Mononuclear cell (primary cell): ENCODE measurements at regions not wholly inside any gene's neighbourhood (a gene's known extent, or its start where the extent isn't known, plus 50 kb on each side); places are given as distances from the start of the nearest gene placed in this dataset.

ENCODE experiments used
- H3K27me3 ChIP-seq: 2 replicates; pipeline ENCODE4 v1.6.0; 2011; ENCODE audit warnings: low read length, control low read depth; ENCODE audit not compliant: insufficient read depth
- H3K4me1 ChIP-seq: 2 replicates; pipeline ENCODE4 v1.5.1; 2011; ENCODE audit warnings: mild to moderate bottlenecking, low read length, control low read depth; ENCODE audit not compliant: insufficient read depth
- H3K4me3 ChIP-seq: 2 replicates; pipeline ENCODE4 v1.5.1; 2011; ENCODE audit warnings: mild to moderate bottlenecking, low read length, moderate library complexity
- H3K9me3 ChIP-seq: 2 replicates; pipeline ENCODE4 v1.5.1; 2011; ENCODE audit warnings: low read depth, mild to moderate bottlenecking, control low read depth, low read length

GRCh38 chr10:78146200-78146599, 112.5 kb downstream of the RPS24 start:
- Histone ChIP-seq H3K4me3 (no peak overlapping the region), H3K4me1 (no peaks in the 10 kb centered on the region), H3K27me3 (no peaks in the 10 kb centered on the region), H3K9me3 (no peaks in the 10 kb centered on the region)

GRCh38 chr10:78147202-78147601, 113.5 kb downstream of the RPS24 start:
- Histone ChIP-seq H3K4me1 (no peaks in the 10 kb centered on the region), H3K9me3 (no peaks in the 10 kb centered on the region), H3K27me3 (no peaks in the 10 kb centered on the region), H3K4me3 (no peak overlapping the region)

DNA sequence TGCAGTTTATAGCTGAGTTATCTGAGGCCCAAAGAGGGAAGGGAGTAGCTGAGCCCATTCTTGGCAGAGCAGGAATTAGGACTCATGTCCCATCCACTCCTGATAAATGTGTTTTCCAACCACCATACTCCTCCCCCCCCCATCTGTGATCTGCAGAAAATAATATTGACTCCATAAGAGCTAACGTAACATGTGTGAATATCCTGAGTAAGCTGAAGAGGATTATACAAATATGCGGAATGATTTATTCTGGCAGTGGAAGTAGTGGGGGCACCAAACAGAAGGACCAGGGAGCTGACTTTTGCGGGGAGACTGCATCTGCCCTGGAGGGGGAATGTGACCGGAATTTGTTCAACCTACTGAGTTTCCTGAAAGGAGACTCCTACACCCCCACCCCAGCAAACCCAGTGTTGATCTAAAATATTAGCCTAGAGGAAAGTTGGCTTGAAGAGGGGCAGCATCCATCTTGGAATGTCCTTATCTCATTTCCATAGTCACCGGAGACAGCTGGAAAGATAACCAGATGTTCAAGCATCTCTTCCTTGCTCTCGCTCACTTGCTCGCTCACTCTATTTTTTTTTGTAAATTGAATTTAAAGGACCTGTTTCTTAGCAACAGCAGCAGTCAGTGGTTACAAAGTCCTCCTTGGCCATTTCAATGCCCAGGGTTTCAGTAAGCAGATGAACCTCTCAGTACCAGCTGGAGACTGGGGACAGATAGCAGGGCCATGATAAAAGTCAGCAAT, 114.7 kb downstream of the RPS24 start:
- H3K4me1 ChIP-seq, result no peaks in the 10 kb centered on the region
- no peaks in the 10 kb centered on the region for H3K9me3 ChIP-seq
- no peaks in the 10 kb centered on the region for H3K27me3 ChIP-seq
- no peak overlapping the region for H3K4me3 ChIP-seq

DNA sequence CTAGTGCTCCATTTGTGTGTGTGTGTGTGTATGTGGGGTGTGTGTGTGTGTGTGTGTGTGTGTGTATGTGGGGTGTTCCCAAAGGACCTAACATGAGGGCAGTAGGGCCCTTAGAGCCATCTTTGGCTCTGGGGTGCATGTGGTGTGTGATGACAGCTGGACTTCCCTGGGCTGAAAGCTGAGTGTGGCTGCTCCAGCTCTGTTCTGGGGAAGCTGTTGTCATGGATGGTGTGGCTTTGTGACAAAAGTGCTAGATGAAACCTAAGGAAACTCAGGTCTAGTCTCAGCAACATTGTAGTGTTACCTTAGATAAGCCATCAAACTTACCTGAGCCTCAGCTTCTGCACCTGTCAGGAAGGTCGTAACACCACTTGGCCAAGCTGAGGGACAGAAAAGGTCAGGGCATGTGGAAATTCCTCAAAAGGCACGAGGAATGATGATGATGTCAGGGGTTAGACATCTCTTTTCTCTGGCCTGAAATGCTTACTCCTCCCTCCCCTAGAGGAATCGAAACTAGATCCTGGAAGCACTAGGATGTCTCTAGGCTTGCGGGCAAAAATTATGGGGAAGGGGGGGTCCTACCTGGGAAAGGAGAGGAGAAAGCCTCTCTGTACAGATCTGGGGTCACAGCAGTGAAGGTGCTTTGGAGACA, 115.4 kb downstream of the RPS24 start:
- H3K9me3 ChIP-seq, result no peaks in the 10 kb centered on the region
- H3K4me3 ChIP-seq, result no peak overlapping the region
- H3K4me1 ChIP-seq, result no peaks in the 10 kb centered on the region
- H3K27me3 ChIP-seq, result no peaks in the 10 kb centered on the region

DNA sequence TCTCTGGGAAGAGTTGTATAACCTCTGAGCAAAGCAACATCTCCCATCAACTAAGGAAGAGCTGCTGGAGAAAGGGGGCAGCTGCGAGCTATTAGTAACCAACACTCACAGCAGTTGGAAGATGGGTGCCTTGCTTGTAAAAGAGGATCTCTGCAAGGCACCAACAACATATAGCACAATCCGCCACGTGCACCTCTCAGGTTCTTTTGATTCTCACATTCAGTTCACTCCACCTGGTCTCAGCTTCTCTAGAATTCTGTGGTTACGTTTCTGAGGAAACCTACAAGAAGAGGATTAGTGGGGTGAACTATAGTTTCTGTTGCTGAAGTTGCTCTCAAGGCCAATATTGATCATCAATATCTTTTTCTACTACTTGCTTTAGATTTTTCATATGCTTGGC, 117.1 kb downstream of the RPS24 start:
- Histone ChIP-seq H3K9me3 (no peaks in the 10 kb centered on the region), H3K4me1 (no peaks in the 10 kb centered on the region)

DNA sequence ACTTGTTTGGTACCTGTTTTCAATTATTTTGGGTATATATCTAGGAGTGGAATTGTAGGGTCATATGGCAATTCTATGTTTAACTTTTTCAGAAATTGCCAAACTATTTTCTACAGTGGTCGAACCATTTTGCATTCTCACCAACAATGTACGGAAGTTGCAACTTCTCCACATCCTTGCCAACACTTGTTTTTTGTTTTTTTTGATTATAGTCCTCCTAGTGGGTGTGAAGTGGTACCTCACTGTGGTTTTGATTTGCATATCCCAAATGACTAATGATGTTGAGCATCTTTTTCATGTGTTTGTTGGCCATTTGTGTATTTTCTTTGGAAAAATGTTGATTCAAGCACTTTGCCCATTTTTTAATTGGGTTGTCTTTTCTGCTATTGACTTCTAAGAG, 122.1 kb downstream of the RPS24 start:
- Histone ChIP-seq H3K4me3 (no peak overlapping the region), H3K4me1 (no peaks in the 10 kb centered on the region), H3K9me3 (no peaks in the 10 kb centered on the region), H3K27me3 (no peaks in the 10 kb centered on the region)

More for the DNA sequence above, 117.1 kb downstream of the RPS24 start:
- H3K4me3 ChIP-seq, result no peak overlapping the region
- H3K27me3 ChIP-seq, result no peaks in the 10 kb centered on the region

GRCh38 chr10:78160591-78160990, 126.9 kb downstream of the RPS24 start:
- Histone ChIP-seq H3K9me3 (no peaks in the 10 kb centered on the region), H3K4me1 (no peaks in the 10 kb centered on the region), H3K4me3 (no peak overlapping the region), H3K27me3 (no peaks in the 10 kb centered on the region)

- Histone ChIP-seq H3K9me3 (no peaks in the 10 kb centered on the region), H3K27me3 (no peaks in the 10 kb centered on the region), H3K4me1 (no peaks in the 10 kb centered on the region), H3K4me3 (no peak overlapping the region)
Measured at GRCh38 chr10:78162853-78163252, 129.2 kb downstream of the RPS24 start.

DNA sequence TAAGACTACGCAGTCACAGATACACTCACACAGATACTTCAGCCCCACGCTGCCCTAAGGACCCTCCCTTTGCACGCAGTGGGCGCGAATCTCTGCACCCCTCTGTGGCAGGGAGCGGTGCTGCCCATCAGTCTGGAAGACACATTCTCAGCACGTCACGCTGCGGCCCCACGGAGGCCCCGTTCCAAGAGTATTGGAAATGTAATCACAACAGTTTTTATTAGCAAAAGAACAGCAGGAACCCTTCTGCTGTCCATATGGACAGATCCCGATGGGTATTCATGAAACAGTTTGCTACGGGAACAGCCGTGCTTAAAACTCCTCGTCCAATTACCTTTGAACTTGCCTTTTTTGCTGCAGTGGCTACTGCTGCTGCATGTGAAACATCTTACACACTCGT, 131.0 kb downstream of the RPS24 start:
- H3K4me3 ChIP-seq, result no peak overlapping the region
- no peaks in the 10 kb centered on the region for H3K4me1 ChIP-seq
- no peaks in the 10 kb centered on the region for H3K27me3 ChIP-seq
- H3K9me3 ChIP-seq, result no peaks in the 10 kb centered on the region

DNA sequence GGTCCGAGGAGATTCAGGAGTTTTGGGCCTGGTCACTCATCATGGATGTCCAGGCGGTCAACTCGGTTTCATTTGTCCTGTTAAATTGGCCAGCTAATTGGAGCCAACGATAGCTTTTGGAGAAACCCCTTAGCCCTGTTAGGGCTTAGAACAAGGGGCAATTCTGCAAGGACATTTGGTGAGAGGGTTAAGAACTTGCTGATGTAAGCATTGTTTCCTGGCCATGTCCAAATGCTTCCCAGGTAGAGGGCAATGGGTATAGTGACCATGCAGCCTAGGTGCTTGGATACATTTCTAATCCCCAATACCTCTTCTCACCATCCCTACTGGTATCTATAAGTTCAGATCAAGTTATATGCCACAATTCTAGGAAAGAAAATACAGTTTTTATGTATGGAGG, 131.5 kb downstream of the RPS24 start:
- no peaks in the 10 kb centered on the region for H3K4me1 ChIP-seq
- H3K27me3 ChIP-seq, result no peaks in the 10 kb centered on the region
- H3K9me3 ChIP-seq, result no peaks in the 10 kb centered on the region

DNA sequence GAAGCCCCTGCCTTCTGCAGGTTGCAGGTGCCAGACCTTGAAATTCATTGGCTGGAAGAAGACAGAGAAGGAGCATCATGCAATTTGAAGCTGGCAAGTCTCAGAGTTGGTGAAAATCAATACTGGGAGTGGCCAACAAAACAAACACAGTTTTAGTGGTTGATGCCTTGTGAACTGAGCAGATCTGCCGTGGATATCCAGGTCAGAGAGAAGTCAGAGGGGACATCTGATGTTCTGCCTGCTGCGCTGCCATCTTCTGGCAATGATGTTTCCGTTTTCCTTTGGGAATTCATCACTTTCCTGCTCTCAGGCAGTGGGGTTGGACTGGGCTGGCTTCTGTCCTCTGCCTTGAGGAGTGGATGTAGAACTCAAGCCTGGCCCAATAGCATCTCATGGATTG, 132.0 kb downstream of the RPS24 start:
- H3K4me1 ChIP-seq, result no peaks in the 10 kb centered on the region

More for the DNA sequence above, 131.5 kb downstream of the RPS24 start:
- no peak overlapping the region for H3K4me3 ChIP-seq

DNA sequence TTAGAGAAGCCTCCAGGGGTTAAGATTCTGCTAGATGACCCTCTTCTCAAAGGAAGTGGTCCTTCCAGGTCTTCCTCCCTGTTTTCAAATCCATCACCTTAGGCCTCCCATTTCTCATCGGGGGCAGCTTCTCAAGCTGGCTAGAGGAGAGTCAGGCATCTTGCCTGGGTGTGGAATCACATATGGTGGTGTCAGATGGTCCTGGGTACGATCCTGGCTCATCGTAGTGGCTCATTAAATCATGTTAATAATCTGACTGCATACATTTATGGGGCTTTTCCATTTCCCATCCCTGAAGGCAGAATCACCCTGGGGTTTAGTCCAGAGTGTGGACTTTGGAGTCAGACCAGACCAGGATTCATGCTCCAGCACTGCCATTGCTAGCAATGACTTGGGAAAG, 132.6 kb downstream of the RPS24 start:
- Histone ChIP-seq H3K4me3 (no peak overlapping the region), H3K9me3 (no peaks in the 10 kb centered on the region), H3K4me1 (no peaks in the 10 kb centered on the region), H3K27me3 (no peaks in the 10 kb centered on the region)

More for the DNA sequence above, 132.0 kb downstream of the RPS24 start:
- no peaks in the 10 kb centered on the region for H3K27me3 ChIP-seq
- H3K4me3 ChIP-seq, result no peak overlapping the region
- no peaks in the 10 kb centered on the region for H3K9me3 ChIP-seq

GRCh38 chr10:78169214-78169613, 135.6 kb downstream of the RPS24 start:
- H3K27me3 ChIP-seq, result no peaks in the 10 kb centered on the region
- no peaks in the 10 kb centered on the region for H3K9me3 ChIP-seq
- H3K4me3 ChIP-seq, result no peak overlapping the region
- H3K4me1 ChIP-seq, result no peaks in the 10 kb centered on the region

DNA sequence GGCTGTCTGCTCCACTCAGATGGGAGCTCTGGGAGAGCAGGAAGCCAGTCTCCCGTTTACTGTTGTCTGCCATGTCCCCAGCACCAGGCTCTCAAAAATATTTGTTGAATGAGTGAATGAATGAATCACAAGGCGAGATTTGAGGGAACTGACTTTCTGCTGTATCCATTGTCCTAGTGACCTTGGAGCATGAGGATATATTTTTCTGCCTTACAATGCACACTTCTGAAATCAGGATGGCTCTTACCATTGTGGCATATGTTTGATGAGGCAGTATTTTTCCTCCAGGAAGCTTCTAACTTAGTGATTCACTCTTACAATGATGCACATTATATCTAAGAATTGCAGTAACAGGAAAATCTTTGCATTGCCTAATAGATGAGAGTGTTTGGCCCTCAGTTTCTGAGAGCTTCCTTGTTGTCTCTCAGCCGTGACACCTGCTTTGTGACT, 136.4 kb downstream of the RPS24 start:
- H3K4me1 ChIP-seq, result no peaks in the 10 kb centered on the region
- no peak overlapping the region for H3K4me3 ChIP-seq
- H3K9me3 ChIP-seq, result no peaks in the 10 kb centered on the region
- no peaks in the 10 kb centered on the region for H3K27me3 ChIP-seq

GRCh38 chr10:78171633-78172400, 138.2 kb downstream of the RPS24 start:
- no peaks in the 10 kb centered on the region for H3K27me3 ChIP-seq

More at GRCh38 chr10:78171633-78172400, 138.2 kb downstream of the RPS24 start:
- Histone ChIP-seq H3K9me3 (no peaks in the 10 kb centered on the region), H3K4me3 (no peak overlapping the region), H3K4me1 (no peaks in the 10 kb centered on the region)
